HG02759 (cell line): ENCODE measurements at regions not wholly inside any gene's neighbourhood (a gene's known extent, or its start where the extent isn't known, plus 50 kb on each side); places are given as distances from the start of the nearest gene placed in this dataset.
"Not testable (repeated sequence)": the region's sequence is repeated elsewhere in the genome, so short reads cannot be mapped to it uniquely, and the experiment has no call there.

Experiments
- ATAC-seq: cut with Tn5 transposase; IDR thresholded peaks from one replicate; pipeline ENCODE4 v1.9.1; 2021; ENCODE audit warnings: mild to moderate bottlenecking, moderate library complexity; ENCODE audit not compliant: unreplicated experiment

GRCh38 chrY:23361897-23362296 is 142.6 kb downstream of the DAZ2 start:
- not testable (repeated sequence) for ATAC-seq

DNA sequence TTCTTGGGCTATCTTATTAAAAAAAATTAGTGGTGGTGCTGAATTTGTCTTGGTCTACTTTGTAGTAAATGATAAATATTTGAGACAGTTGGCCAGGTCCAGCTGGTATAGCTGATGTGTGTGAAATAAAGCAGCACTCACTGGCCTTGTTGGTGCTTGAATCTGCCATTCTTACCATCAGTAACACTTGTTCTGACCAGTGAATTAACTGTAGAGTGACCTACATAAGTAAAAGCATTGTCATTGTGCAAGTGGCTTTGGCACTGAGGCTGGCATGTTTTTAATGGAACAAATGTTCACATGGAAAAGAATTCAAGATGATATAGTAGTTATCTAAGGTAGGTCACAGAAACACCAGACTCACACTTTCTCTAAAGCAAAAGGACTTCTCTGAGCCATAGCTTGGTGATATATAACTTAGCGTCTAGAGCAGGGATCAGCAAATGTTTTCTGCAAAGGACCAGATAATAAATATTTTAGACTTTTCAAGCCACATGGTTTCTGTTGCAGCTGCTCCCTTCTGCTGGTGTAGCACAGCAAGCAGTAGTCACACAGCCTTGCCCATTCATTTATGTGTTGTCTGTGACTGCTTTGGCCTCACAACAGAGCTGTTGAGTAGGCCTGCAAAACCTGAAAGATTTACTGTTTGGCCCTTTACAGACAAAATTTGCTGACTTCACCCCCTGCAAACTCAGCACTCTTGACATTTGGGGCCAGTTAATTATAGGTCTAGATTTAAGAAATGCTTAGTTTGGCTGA is 144.1 kb downstream of the DAZ2 start:
- not testable (repeated sequence) for ATAC-seq

DNA sequence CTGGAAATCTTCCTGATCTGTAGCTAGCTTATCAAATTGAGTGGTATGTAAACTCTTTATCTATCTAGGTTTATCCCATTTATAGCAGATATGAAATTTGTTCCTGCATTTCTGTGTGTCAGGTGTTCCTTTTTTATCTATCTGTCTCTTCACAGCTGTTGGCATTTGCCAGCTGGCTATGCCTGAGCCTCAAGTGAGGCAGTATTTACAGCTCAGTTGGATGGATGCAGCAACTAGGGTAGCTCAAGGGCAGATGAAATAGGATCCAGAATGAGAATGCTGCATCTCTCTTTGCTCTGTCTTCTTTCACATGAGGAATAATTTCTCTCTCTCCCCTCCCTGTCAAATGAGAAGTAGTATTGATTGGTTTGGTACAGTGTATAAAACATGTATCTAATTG is 144.8 kb downstream of the DAZ2 start:
- ATAC-seq: not testable (repeated sequence)

- ATAC-seq: not testable (repeated sequence)
These were observed 177.8 kb downstream of the DAZ2 start for GRCh38 chrY:23397132-23397531.

GRCh38 chrY:23401280-23401679 is 181.9 kb downstream of the DAZ2 start:
- ATAC-seq: not testable (repeated sequence)

DNA sequence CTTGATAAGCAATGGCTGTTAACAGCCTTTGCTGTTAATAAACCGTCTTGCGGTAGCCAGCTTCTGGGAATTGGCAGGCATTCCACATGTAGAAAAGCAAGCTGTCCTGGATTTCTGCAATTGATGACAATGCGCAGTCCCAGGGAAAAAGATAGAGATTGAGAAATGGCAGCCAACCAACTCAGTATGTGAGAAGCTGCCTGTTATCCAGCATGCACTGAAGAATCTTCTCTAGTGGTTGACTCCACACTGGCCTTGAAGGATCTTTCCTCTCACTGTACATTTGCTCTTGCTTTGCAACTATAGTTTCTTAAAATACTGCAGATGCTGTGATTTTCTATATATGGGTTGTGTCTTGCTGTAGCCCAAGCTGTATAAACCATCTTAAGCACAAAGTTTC is 182.5 kb downstream of the DAZ2 start:
- not testable (repeated sequence) for ATAC-seq

- not testable (repeated sequence) for ATAC-seq
These were observed 196.6 kb downstream of the DAZ2 start for GRCh38 chrY:23415955-23416354.

DNA sequence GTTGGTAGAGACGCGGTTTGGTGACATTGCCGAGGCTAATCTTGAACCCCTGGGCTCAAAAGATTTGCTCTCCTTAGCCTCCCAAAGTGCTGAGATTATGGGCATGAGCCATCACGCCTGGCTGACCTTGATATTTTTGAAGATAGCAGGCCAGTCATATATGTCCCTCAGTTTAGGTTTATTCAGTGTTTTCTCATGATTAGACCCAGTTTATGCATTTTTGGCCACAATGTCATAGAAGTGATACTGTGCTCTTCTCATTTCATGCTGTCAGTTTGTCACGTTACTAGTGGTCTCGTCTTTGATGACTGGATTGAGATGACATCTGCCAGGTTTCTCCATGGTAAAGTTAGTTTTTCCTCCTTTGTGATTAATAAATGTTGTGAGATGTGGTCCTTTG is 209.9 kb downstream of the DAZ2 start:
- not testable (repeated sequence) for ATAC-seq

DNA sequence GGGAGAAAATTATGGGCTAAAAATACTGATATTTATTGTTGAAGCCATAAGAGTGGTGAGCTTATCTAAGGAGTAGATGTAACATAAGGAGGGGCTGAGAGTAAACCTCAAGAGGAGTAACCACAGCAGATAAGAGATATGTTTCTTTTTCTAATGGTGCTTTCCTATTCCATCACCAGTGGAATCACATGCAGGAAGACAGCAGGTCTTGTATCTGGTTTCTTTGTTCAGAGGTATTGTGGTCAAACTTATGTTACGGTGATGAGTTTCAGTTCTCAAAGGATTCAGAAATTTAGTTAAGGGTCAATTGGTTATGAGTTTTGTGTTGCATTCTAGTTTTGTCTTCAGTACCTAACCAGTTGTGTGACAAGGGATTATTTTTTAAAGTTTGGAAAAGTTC is 225.4 kb downstream of the DAZ2 start:
- peak; percentile 80 for ATAC-seq

- ATAC-seq: not testable (repeated sequence)
These were observed 225.9 kb downstream of the DAZ2 start for GRCh38 chrY:23445225-23445624.

- ATAC-seq: not testable (repeated sequence)
These were observed 236.3 kb downstream of the DAZ2 start for GRCh38 chrY:23455647-23456046.

GRCh38 chrY:23502883-23503282 is 283.6 kb downstream of the DAZ2 start:
- not testable (repeated sequence) for ATAC-seq
